ENCODE measurements at regions not wholly inside any gene's neighbourhood (a gene's known extent, or its start where the extent isn't known, plus 50 kb on each side); places are given as distances from the start of the nearest gene placed in this dataset.

DNA sequence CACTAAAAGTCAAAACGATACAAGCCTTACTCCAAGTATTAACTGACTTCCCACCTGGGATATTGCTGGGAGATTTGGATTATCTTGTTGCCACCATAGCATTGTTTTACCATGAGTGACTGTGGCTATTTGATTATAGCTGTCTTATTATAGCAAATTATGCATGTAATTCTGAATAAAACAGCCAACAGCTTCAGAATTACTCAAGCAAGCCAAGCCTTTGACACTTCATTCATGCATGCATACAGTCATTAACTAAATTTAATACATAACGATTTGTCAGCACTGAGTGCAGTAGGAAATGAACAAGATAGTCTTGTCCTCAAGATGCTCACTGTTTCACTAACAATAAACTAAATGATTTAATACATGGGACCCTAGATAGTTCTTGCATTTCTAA, 133.0 kb upstream of the FRMD6 start:
- H3K4me3 ChIP-seq (ENCODE audit: extremely low read depth in 1 of 4, insufficient read depth in 2 of 4, low read depth in 3 of 4, low read length in 4 of 4), result no peak overlapping the region
- TF ChIP-seq KDM5A (IDR thresholded peaks at IDR 0.05; ENCODE audit: low read length), result no peak
- peaks cover 0 to 3% (median 2%) of the 10 kb centered on the region in 4 experiments; a peak in 2 of 7 replicates for H3K4me1 ChIP-seq (replicated peaks in 1 of 4; ENCODE audit: control insufficient read depth in 3 of 4, insufficient read depth in 4 of 4, low read length in 3 of 4)
- no peak overlapping the region for H4K91ac ChIP-seq (replicated peaks; ENCODE audit: insufficient read length, low read length)
- H3K79me2 ChIP-seq (ENCODE audit: control insufficient read depth in 1 of 2, insufficient read depth in 2 of 2, low read length in 2 of 2), result no peaks in the 10 kb centered on the region
- no peak for FAIRE-seq
- H3K14ac ChIP-seq (ENCODE audit: insufficient read length), result no peak overlapping the region
- no peak overlapping the region for H3K18ac ChIP-seq (ENCODE audit: extremely low read depth, low read length)
- no peak overlapping the region for H2BK15ac ChIP-seq (ENCODE audit: low read length)
- no peak for DNase-seq (ENCODE audit: low read depth in 1 of 2, low spot score in 2 of 2)
- H2BK20ac ChIP-seq (ENCODE audit: low read length), result no peak overlapping the region
- H2BK120ac ChIP-seq (replicated peaks; ENCODE audit: low read depth, low read length), result no peak overlapping the region
- no peak overlapping the region for H2AK5ac ChIP-seq (ENCODE audit: low read depth, low read length)
- WGBS, 2 experiments (ENCODE audit: extremely low coverage in 1 of 2, insufficient coverage in 1 of 2, insufficient read length in 1 of 2, insufficient replicate concordance in 2 of 2, low coverage in 1 of 2, low lambda C conversion rate in 2 of 2, missing lambda C conversion rate in 1 of 2), result 86% methylated on average over 2 of the region's 2 CpGs; no CpG with 5 or more reads in 1 of the 2 experiments
- H3K4me2 ChIP-seq (ENCODE audit: insufficient read depth in 1 of 2, low read depth in 2 of 2, low read length in 2 of 2), result no peak overlapping the region
- CTCF ChIA-PET (ENCODE audit: partially characterized antibody), result interaction anchor here (0.6 kb wide), 1 partner anchor 1057 kb away, joined by 3 read pairs; no protein-coding TSS in a partner anchor
- H2AFZ ChIP-seq (ENCODE audit: low read length), result no peak overlapping the region
- H3K27me3 ChIP-seq (replicated peaks in 1 of 4; ENCODE audit: control insufficient read depth in 3 of 4, extremely low read depth in 1 of 4, insufficient read depth in 3 of 4, low read length in 3 of 4), result 0 out of 7 replicates have a peak, but pooled peaks cover 0 to 1% (median 0%) of the 10 kb centered on the region in 4 experiments
- H2BK12ac ChIP-seq (ENCODE audit: low read depth, low read length), result no peak overlapping the region
- no peaks in the 10 kb centered on the region for H3K23me2 ChIP-seq (ENCODE audit: low read depth, low read length)
- no peak overlapping the region for H3K9ac ChIP-seq (replicated peaks in 1 of 4; ENCODE audit: extremely low read depth in 1 of 4, low read depth in 3 of 4, low read length in 3 of 4)
- H4K20me1 ChIP-seq (replicated peaks in 1 of 2; ENCODE audit: control insufficient read depth in 1 of 2, insufficient read depth in 2 of 2, low read length in 2 of 2), result no peaks in the 10 kb centered on the region
- no peak overlapping the region for H2BK5ac ChIP-seq (ENCODE audit: low read depth, low read length)
- H3K56ac ChIP-seq (replicated peaks; ENCODE audit: insufficient read length, low read depth, low read length), result no peak overlapping the region
- no peak overlapping the region for H3K23ac ChIP-seq (ENCODE audit: insufficient read length)
- POLR2A ChIA-PET (ENCODE audit: partially characterized antibody), result no interaction called here
- no peak overlapping the region for H3K4ac ChIP-seq (replicated peaks; ENCODE audit: insufficient read length, low read depth, low read length)
- H3K9me3 ChIP-seq (ENCODE audit: insufficient read depth in 2 of 2, low read depth in 1 of 2, low read length in 1 of 2), result no peaks in the 10 kb centered on the region
- no peaks in the 10 kb centered on the region for H3K36me3 ChIP-seq (ENCODE audit: control insufficient read depth in 2 of 4, insufficient read depth in 4 of 4, low read length in 3 of 4)
- no peak overlapping the region for H4K5ac ChIP-seq (ENCODE audit: insufficient read length, low read depth, low read length)
- H3K79me1 ChIP-seq (ENCODE audit: low read depth, low read length), result no peaks in the 10 kb centered on the region
- H3K27ac ChIP-seq (ENCODE audit: low read depth, low read length), result no peak overlapping the region
- no peak overlapping the region for H4K8ac ChIP-seq (ENCODE audit: extremely low read depth, insufficient read depth, low read length)

All from H1 (cell line).